Suprapubic skin (tissue), 4 donors: ENCODE measurements at regions not wholly inside any gene's neighbourhood (a gene's known extent, or its start where the extent isn't known, plus 50 kb on each side); places are given as distances from the start of the nearest gene placed in this dataset.

Experiments
- DNase-seq, 2 donors: peaks; one replicate each; pipeline ENCODE4 v3.0.0-alpha.2; 2019; ENCODE audit warnings: low spot score in 2 of 2
- H3K27ac ChIP-seq: fragments of 200-600 bp; sonication (generic); one replicate; pipeline ENCODE4 v1.5.1; 2019
- H3K27me3 ChIP-seq: fragments of 200-600 bp; sonication (generic); one replicate; pipeline ENCODE4 v1.5.1; 2019
- H3K36me3 ChIP-seq: fragments of 200-600 bp; sonication (generic); one replicate; pipeline ENCODE4 v1.5.1; 2019
- H3K4me1 ChIP-seq: fragments of 200-600 bp; sonication (generic); one replicate; pipeline ENCODE4 v1.5.1; 2019
- H3K4me3 ChIP-seq: fragments of 200-600 bp; sonication (generic); one replicate; pipeline ENCODE4 v1.5.1; 2019; ENCODE audit warnings: mild to moderate bottlenecking
- H3K9me3 ChIP-seq: fragments of 200-600 bp; sonication (generic); one replicate; pipeline ENCODE4 v1.5.1; 2019
- CTCF ChIP-seq, 2 donors: fragments of 200-600 bp in 1 of 2; fragments of 450-650 bp in 1 of 2; sonication (generic) in 1 of 2; IDR thresholded peaks; one replicate each; pipeline ENCODE4 v1.5.1; 2016 to 2019; ENCODE audit warnings: antibody characterized with exemption in 2 of 2, mild to moderate bottlenecking in 1 of 2, moderate library complexity in 1 of 2
- EP300 ChIP-seq: sonication (generic); formaldehyde crosslinking; IDR thresholded peaks from one replicate; pipeline ENCODE4 v1.6.1; 2017; ENCODE audit warnings: antibody characterized with exemption
- POLR2A ChIP-seq, 2 donors: fragments of 450-650 bp; IDR thresholded peaks; one replicate each; pipeline ENCODE4 v1.6.1; 2017; ENCODE audit warnings: antibody characterized with exemption in 2 of 2, mild to moderate bottlenecking in 2 of 2, moderate library complexity in 2 of 2
- POLR2AphosphoS5 ChIP-seq, 3 donors: sonication (generic); formaldehyde crosslinking; IDR thresholded peaks; one replicate each; pipeline ENCODE4 v1.6.1; 2017; ENCODE audit warnings: antibody characterized with exemption in 3 of 3
- WGBS: methylation state at CpG from one replicate; pipeline ENCODE4 v1.1.5; 2018; 5-methylcytosine and 5-hydroxymethylcytosine counted together

GRCh38 chr10:56831681-56832080 lies 470.6 kb upstream of the ZWINT start:
- Histone ChIP-seq H3K9me3 (no peaks in the 10 kb centered on the region), H3K27ac (no peak overlapping the region), H3K4me3 (no peak overlapping the region), H3K27me3 (no peaks in the 10 kb centered on the region), H3K4me1 (no peaks in the 10 kb centered on the region), H3K36me3 (no peaks in the 10 kb centered on the region)
- no peak for DNase-seq
- TF ChIP-seq CTCF (IDR thresholded peaks at IDR 0.05) = no peak
- no peak for TF ChIP-seq EP300
- TF ChIP-seq POLR2AphosphoS5 (IDR thresholded peaks at IDR 0.05) = no peak
- TF ChIP-seq POLR2A (IDR thresholded peaks at IDR 0.05) = no peak
- WGBS = 51% methylated on average over 3 of the region's 3 CpGs

GRCh38 chr10:56823849-56824248 lies 462.8 kb upstream of the ZWINT start:
- 53% methylated on average over 1 of the region's 1 CpG for WGBS
- H3K9me3 ChIP-seq = peaks cover 7% of the 10 kb centered on the region
- TF ChIP-seq CTCF (IDR thresholded peaks at IDR 0.05) = no peak
- no peak for TF ChIP-seq POLR2A (IDR thresholded peaks at IDR 0.05)
- no peak for TF ChIP-seq POLR2AphosphoS5 (IDR thresholded peaks at IDR 0.05)
- TF ChIP-seq EP300 = no peak
- H3K27me3 ChIP-seq = no peaks in the 10 kb centered on the region
- no peak for DNase-seq
- no peak overlapping the region for H3K4me3 ChIP-seq
- H3K27ac ChIP-seq = no peak overlapping the region
- H3K36me3 ChIP-seq = no peaks in the 10 kb centered on the region
- H3K4me1 ChIP-seq = no peaks in the 10 kb centered on the region

- WGBS = 0% methylated on average over 1 of the region's 1 CpG
- no peaks in the 10 kb centered on the region for H3K27me3 ChIP-seq
- H3K4me1 ChIP-seq = no peaks in the 10 kb centered on the region
- H3K4me3 ChIP-seq = no peak overlapping the region
- no peak overlapping the region for H3K27ac ChIP-seq
- no peak for DNase-seq
- H3K9me3 ChIP-seq = no peaks in the 10 kb centered on the region
- TF ChIP-seq CTCF (IDR thresholded peaks at IDR 0.05) (no peak), EP300 (no peak), POLR2A (IDR thresholded peaks at IDR 0.05) (no peak), POLR2AphosphoS5 (IDR thresholded peaks at IDR 0.05) (no peak)
- no peaks in the 10 kb centered on the region for H3K36me3 ChIP-seq
Observed at GRCh38 chr10:56805022-56805421, 444.0 kb upstream of the ZWINT start.

GRCh38 chr10:56785292-56785691 lies 424.2 kb upstream of the ZWINT start:
- Histone ChIP-seq H3K27me3 (no peaks in the 10 kb centered on the region), H3K27ac (no peak overlapping the region), H3K4me1 (no peaks in the 10 kb centered on the region), H3K36me3 (no peaks in the 10 kb centered on the region), H3K4me3 (no peak overlapping the region), H3K9me3 (no peaks in the 10 kb centered on the region)
- no peak for TF ChIP-seq CTCF (IDR thresholded peaks at IDR 0.05)
- TF ChIP-seq POLR2A (IDR thresholded peaks at IDR 0.05) = no peak
- TF ChIP-seq POLR2AphosphoS5 (IDR thresholded peaks at IDR 0.05) = no peak
- TF ChIP-seq EP300 = no peak
- DNase-seq = no peak
- WGBS = 55% methylated on average over 3 of the region's 3 CpGs

- Histone ChIP-seq H3K9me3 (no peaks in the 10 kb centered on the region), H3K4me1 (no peaks in the 10 kb centered on the region), H3K4me3 (no peak overlapping the region), H3K27ac (no peak overlapping the region), H3K36me3 (no peaks in the 10 kb centered on the region), H3K27me3 (no peaks in the 10 kb centered on the region)
- no peak for DNase-seq
- TF ChIP-seq POLR2AphosphoS5 (IDR thresholded peaks at IDR 0.05) (no peak), EP300 (no peak), POLR2A (IDR thresholded peaks at IDR 0.05) (no peak), CTCF (IDR thresholded peaks at IDR 0.05) (no peak)
- WGBS = 52% methylated on average over 4 of the region's 4 CpGs
Observed at GRCh38 chr10:56782503-56782902, 421.4 kb upstream of the ZWINT start.
